ENCODE measurements at regions not wholly inside any gene's neighbourhood (a gene's known extent, or its start where the extent isn't known, plus 50 kb on each side); places are given as distances from the start of the nearest gene placed in this dataset.

GRCh38 chr1:60173006-60173405, 99.4 kb upstream of the C1orf87 start:
- Mint-ChIP-seq H3K27me3 (peaks cover 3% of the 10 kb centered on the region), H3K9me3 (no peaks in the 10 kb centered on the region), H3K36me3 (ENCODE audit: low read depth) (no peaks in the 10 kb centered on the region), H3K4me1 (no peaks in the 10 kb centered on the region), H3K27ac (no peak overlapping the region), H3K4me3 (no peak overlapping the region)
- ATAC-seq (no peak), DNase-seq (no peak)

GRCh38 chr1:60171801-60172200, 98.2 kb upstream of the C1orf87 start:
- Mint-ChIP-seq H3K4me3 (no peak overlapping the region), H3K4me1 (no peaks in the 10 kb centered on the region), H3K27me3 (peaks cover 3% of the 10 kb centered on the region), H3K36me3 (ENCODE audit: low read depth) (no peaks in the 10 kb centered on the region), H3K9me3 (no peaks in the 10 kb centered on the region), H3K27ac (no peak overlapping the region)
- no peak for DNase-seq
- ATAC-seq: no peak

- H3K36me3 Mint-ChIP-seq (ENCODE audit: low read depth): no peaks in the 10 kb centered on the region
- H3K4me1 Mint-ChIP-seq: no peaks in the 10 kb centered on the region
Measured at GRCh38 chr1:60170709-60171108, 97.1 kb upstream of the C1orf87 start.

GRCh38 chr1:60169206-60169605, 95.6 kb upstream of the C1orf87 start:
- no peak for ATAC-seq
- H3K27me3 Mint-ChIP-seq: no peaks in the 10 kb centered on the region
- H3K27ac Mint-ChIP-seq: no peak overlapping the region
- H3K4me1 Mint-ChIP-seq: no peaks in the 10 kb centered on the region
- H3K9me3 Mint-ChIP-seq: no peaks in the 10 kb centered on the region
- H3K36me3 Mint-ChIP-seq (ENCODE audit: low read depth): no peaks in the 10 kb centered on the region
- no peak overlapping the region for H3K4me3 Mint-ChIP-seq
- DNase-seq: no peak

More at GRCh38 chr1:60170709-60171108, 97.1 kb upstream of the C1orf87 start:
- H3K27ac Mint-ChIP-seq: no peak overlapping the region
- H3K27me3 Mint-ChIP-seq: no peaks in the 10 kb centered on the region
- DNase-seq (no peak), ATAC-seq (no peak)
- no peaks in the 10 kb centered on the region for H3K9me3 Mint-ChIP-seq
- H3K4me3 Mint-ChIP-seq: no peak overlapping the region

GRCh38 chr1:60162936-60163335, 89.4 kb upstream of the C1orf87 start:
- peaks cover 4% of the 10 kb centered on the region for H3K27me3 Mint-ChIP-seq
- no peak overlapping the region for H3K27ac Mint-ChIP-seq
- no peak overlapping the region for H3K4me3 Mint-ChIP-seq
- no peak for DNase-seq
- ATAC-seq: no peak
- H3K4me1 Mint-ChIP-seq: no peaks in the 10 kb centered on the region
- H3K9me3 Mint-ChIP-seq: no peaks in the 10 kb centered on the region
- no peaks in the 10 kb centered on the region for H3K36me3 Mint-ChIP-seq (ENCODE audit: low read depth)

DNA sequence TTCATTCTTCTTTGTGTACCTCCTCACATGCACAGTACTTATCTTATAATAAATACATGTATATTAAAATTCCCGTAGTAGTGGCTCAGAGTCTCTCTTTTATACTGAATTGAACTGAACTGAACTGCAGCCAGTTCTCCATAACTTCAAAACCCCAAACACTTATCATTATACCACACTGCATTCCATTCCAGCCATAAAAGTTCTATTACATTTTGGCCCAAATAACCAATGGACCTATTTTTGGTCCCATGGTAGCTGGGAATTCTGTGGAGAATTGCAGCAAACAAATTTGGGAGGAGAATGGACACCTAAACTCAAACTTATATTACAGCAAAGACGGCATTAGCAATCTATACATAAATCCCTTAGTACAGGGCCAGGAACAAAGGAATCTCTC, 86.6 kb upstream of the C1orf87 start:
- peaks cover 4% of the 10 kb centered on the region for H3K27me3 Mint-ChIP-seq
- no peak for DNase-seq
- no peak overlapping the region for H3K4me3 Mint-ChIP-seq
- no peak overlapping the region for H3K27ac Mint-ChIP-seq
- H3K36me3 Mint-ChIP-seq (ENCODE audit: low read depth): no peaks in the 10 kb centered on the region
- no peaks in the 10 kb centered on the region for H3K9me3 Mint-ChIP-seq
- no peak for ATAC-seq
- no peaks in the 10 kb centered on the region for H3K4me1 Mint-ChIP-seq

DNA sequence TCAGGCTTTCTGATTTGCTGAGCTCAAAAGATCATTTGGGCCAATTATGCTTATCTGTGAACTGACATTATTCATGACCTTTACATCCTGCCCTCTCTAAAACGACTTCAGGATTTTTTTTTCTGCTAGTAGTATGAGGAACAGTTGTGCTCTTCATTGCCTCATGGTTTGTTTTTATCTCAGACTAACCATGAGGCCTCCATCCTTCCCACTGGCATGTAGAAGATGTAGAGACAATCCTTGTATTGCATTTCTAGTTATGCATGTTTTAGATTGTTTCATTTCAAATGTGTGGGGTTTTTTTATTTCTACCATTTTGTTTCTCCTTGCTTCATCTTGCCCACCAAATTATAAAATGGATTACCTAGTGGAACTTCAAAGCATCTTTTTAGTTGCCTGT, 82.8 kb upstream of the C1orf87 start:
- no peak overlapping the region for H3K27ac Mint-ChIP-seq
- no peaks in the 10 kb centered on the region for H3K9me3 Mint-ChIP-seq
- H3K4me3 Mint-ChIP-seq: no peak overlapping the region
- no peaks in the 10 kb centered on the region for H3K4me1 Mint-ChIP-seq
- ATAC-seq (no peak), DNase-seq (no peak)
- peaks cover 2% of the 10 kb centered on the region for H3K27me3 Mint-ChIP-seq
- no peaks in the 10 kb centered on the region for H3K36me3 Mint-ChIP-seq (ENCODE audit: low read depth)

GRCh38 chr1:60153961-60154360, 80.4 kb upstream of the C1orf87 start:
- Mint-ChIP-seq H3K27ac (no peak overlapping the region), H3K27me3 (peaks cover 4% of the 10 kb centered on the region), H3K9me3 (no peaks in the 10 kb centered on the region), H3K36me3 (ENCODE audit: low read depth) (no peaks in the 10 kb centered on the region), H3K4me3 (no peak overlapping the region), H3K4me1 (no peaks in the 10 kb centered on the region)
- DNase-seq: no peak
- no peak for ATAC-seq

- no peak overlapping the region for H3K4me3 Mint-ChIP-seq
- DNase-seq: no peak
- no peaks in the 10 kb centered on the region for H3K9me3 Mint-ChIP-seq
- no peaks in the 10 kb centered on the region for H3K36me3 Mint-ChIP-seq (ENCODE audit: low read depth)
- H3K4me1 Mint-ChIP-seq: no peaks in the 10 kb centered on the region
- H3K27ac Mint-ChIP-seq: no peak overlapping the region
- no peak for ATAC-seq
- H3K27me3 Mint-ChIP-seq: peaks cover 4% of the 10 kb centered on the region
Measured at GRCh38 chr1:60152891-60153290, 79.3 kb upstream of the C1orf87 start.

- no peaks in the 10 kb centered on the region for H3K9me3 Mint-ChIP-seq
- no peaks in the 10 kb centered on the region for H3K4me1 Mint-ChIP-seq
- H3K36me3 Mint-ChIP-seq (ENCODE audit: low read depth): no peaks in the 10 kb centered on the region
- DNase-seq: no peak
- no peak for ATAC-seq
- H3K27ac Mint-ChIP-seq: no peak overlapping the region
- no peak overlapping the region for H3K4me3 Mint-ChIP-seq
- H3K27me3 Mint-ChIP-seq: peaks cover 4% of the 10 kb centered on the region
Measured at GRCh38 chr1:60151311-60151710, 77.7 kb upstream of the C1orf87 start.

DNA sequence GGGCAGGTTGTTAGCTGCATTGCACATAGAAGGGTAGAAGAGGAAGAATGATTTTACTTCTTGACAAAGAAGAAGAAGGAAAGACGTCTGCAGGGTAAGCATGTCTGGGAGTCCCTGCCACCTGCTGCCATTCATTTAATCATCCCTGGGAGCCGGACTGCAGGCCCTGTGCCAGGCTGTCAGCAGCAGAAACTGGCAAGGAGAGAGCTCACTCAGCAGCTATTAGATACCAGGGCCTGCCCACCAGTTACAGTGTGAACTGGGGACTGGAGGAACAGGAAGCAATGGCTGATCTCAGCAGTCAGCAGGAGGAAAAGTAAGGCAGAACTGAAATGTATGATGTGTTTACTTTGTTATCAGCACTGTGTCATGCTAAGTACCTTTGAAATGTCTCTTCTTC, 75.7 kb upstream of the C1orf87 start:
- Mint-ChIP-seq H3K27me3 (peaks cover 4% of the 10 kb centered on the region), H3K27ac (no peak overlapping the region)
- no peak for ATAC-seq

GRCh38 chr1:60146884-60147283, 73.3 kb upstream of the C1orf87 start:
- no peaks in the 10 kb centered on the region for H3K9me3 Mint-ChIP-seq
- no peaks in the 10 kb centered on the region for H3K36me3 Mint-ChIP-seq (ENCODE audit: low read depth)
- ATAC-seq (no peak), DNase-seq (no peak)
- H3K27ac Mint-ChIP-seq: no peak overlapping the region
- H3K4me1 Mint-ChIP-seq: no peaks in the 10 kb centered on the region
- peaks cover 4% of the 10 kb centered on the region for H3K27me3 Mint-ChIP-seq
- no peak overlapping the region for H3K4me3 Mint-ChIP-seq

More for the DNA sequence above, 75.7 kb upstream of the C1orf87 start:
- H3K4me1 Mint-ChIP-seq: no peaks in the 10 kb centered on the region
- no peaks in the 10 kb centered on the region for H3K36me3 Mint-ChIP-seq (ENCODE audit: low read depth)
- no peak overlapping the region for H3K4me3 Mint-ChIP-seq
- no peak for DNase-seq
- no peaks in the 10 kb centered on the region for H3K9me3 Mint-ChIP-seq

- no peak overlapping the region for H3K27ac Mint-ChIP-seq
- H3K4me3 Mint-ChIP-seq: no peak overlapping the region
- peaks cover 2% of the 10 kb centered on the region for H3K27me3 Mint-ChIP-seq
- no peaks in the 10 kb centered on the region for H3K9me3 Mint-ChIP-seq
- H3K4me1 Mint-ChIP-seq: no peaks in the 10 kb centered on the region
- no peak for ATAC-seq
- no peaks in the 10 kb centered on the region for H3K36me3 Mint-ChIP-seq (ENCODE audit: low read depth)
- DNase-seq: no peak
Measured at GRCh38 chr1:60145771-60146170, 72.2 kb upstream of the C1orf87 start.

DNA sequence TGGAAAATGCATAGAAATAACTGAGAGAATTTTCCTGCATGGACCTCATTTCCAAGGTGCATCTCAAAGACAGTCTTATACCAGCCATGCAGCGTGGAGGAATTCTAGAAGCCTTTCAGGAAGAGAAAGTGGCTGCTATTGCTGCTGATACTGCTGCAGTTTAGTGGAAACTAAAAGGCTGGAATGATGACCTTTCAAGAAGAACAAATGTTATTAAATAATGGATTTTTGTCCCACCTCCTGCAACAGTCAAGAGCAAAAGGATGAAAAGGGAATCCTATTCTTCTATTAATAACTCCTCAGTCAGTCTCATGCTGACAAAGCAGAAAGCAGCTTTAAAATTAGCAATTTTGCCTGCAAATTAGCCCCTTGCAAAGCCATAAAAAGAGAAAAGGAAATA, 68.2 kb upstream of the C1orf87 start:
- ATAC-seq: no peak
- H3K27ac Mint-ChIP-seq: no peak overlapping the region
- no peak overlapping the region for H3K4me3 Mint-ChIP-seq
- no peaks in the 10 kb centered on the region for H3K36me3 Mint-ChIP-seq (ENCODE audit: low read depth)
- no peak for DNase-seq
- no peaks in the 10 kb centered on the region for H3K4me1 Mint-ChIP-seq
- H3K27me3 Mint-ChIP-seq: no peaks in the 10 kb centered on the region
- no peaks in the 10 kb centered on the region for H3K9me3 Mint-ChIP-seq

DNA sequence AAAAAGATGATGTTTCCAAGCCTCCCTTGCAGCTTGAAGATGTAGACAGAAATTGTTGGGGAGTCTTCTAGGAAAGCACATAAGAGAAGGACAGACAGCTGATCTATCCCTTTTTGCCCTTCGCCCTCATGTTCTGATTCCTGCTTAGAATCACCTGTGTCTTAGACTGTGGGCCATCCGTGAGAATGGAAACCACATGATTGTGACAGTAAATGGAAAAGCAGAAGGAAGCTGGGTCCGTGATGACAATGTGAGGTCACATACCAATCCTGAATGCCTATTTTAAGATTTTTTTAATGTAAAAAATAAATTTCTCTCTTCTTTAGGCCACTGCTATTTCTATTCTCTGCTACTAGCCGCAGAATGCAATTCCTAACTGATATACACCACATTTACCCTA, 67.7 kb upstream of the C1orf87 start:
- Mint-ChIP-seq H3K9me3 (no peaks in the 10 kb centered on the region), H3K4me1 (no peaks in the 10 kb centered on the region), H3K36me3 (ENCODE audit: low read depth) (no peaks in the 10 kb centered on the region), H3K27me3 (no peaks in the 10 kb centered on the region), H3K27ac (no peak overlapping the region), H3K4me3 (no peak overlapping the region)
- DNase-seq (no peak), ATAC-seq (no peak)

- Mint-ChIP-seq H3K4me1 (peaks cover 4% of the 10 kb centered on the region), H3K27me3 (no peaks in the 10 kb centered on the region), H3K4me3 (no peak overlapping the region), H3K27ac (no peak overlapping the region), H3K36me3 (ENCODE audit: low read depth) (no peaks in the 10 kb centered on the region), H3K9me3 (no peaks in the 10 kb centered on the region)
- ATAC-seq (no peak), DNase-seq (no peak)
Measured at GRCh38 chr1:60137406-60137805, 63.8 kb upstream of the C1orf87 start.

Measured in activated naive CD8-positive, alpha-beta T cell treated with anti-CD3 and anti-CD28 coated beads, Interleukin-2, amount 50 U/mL, for 24 hours (primary cell).